ENCODE measurements at regions not wholly inside any gene's neighbourhood (a gene's known extent, or its start where the extent isn't known, plus 50 kb on each side); places are given as distances from the start of the nearest gene placed in this dataset.

- H3K36me3 ChIP-seq (replicated peaks; ENCODE audit: low read depth, low read length), result no peaks in the 10 kb centered on the region
- H3K4me1 ChIP-seq (ENCODE audit: low read length), result no peaks in the 10 kb centered on the region
- H3K4me2 ChIP-seq (ENCODE audit: low read length), result no peak overlapping the region
- no peak overlapping the region for H2AFZ ChIP-seq (ENCODE audit: low read depth, low read length)
- H3K79me2 ChIP-seq (ENCODE audit: low read length), result no peaks in the 10 kb centered on the region
- H3K27me3 ChIP-seq (ENCODE audit: low read depth, low read length), result no peaks in the 10 kb centered on the region
- H3K4me3 ChIP-seq (ENCODE audit: low read length), result no peak overlapping the region
- TF ChIP-seq EZH2phosphoT487 (IDR thresholded peaks at IDR 0.05; ENCODE audit: low read depth), result no peak
- TF ChIP-seq CTCF (IDR thresholded peaks at IDR 0.05; ENCODE audit: low read depth, low read length), result no peak
- no peaks in the 10 kb centered on the region for H3K9me3 ChIP-seq (ENCODE audit: insufficient read depth, low read length)
- no peaks in the 10 kb centered on the region for H4K20me1 ChIP-seq (ENCODE audit: insufficient read depth, low read length)
- no peak overlapping the region for H3K27ac ChIP-seq (ENCODE audit: low read length)
- H3K9ac ChIP-seq (ENCODE audit: low read length), result no peak overlapping the region
Observed at GRCh38 chr15:96079041-96079440, 251.5 kb upstream of the NR2F2 start.

GRCh38 chr15:96079882-96080281 lies 250.6 kb upstream of the NR2F2 start:
- Histone ChIP-seq H3K4me3 (ENCODE audit: low read length) (no peak overlapping the region), H3K4me1 (ENCODE audit: low read length) (no peaks in the 10 kb centered on the region), H3K27me3 (ENCODE audit: low read depth, low read length) (no peaks in the 10 kb centered on the region), H3K36me3 (replicated peaks; ENCODE audit: low read depth, low read length) (no peaks in the 10 kb centered on the region), H3K9ac (ENCODE audit: low read length) (no peak overlapping the region), H3K27ac (ENCODE audit: low read length) (no peak overlapping the region), H3K4me2 (ENCODE audit: low read length) (no peak overlapping the region), H3K79me2 (ENCODE audit: low read length) (no peaks in the 10 kb centered on the region), H2AFZ (ENCODE audit: low read depth, low read length) (no peak overlapping the region), H4K20me1 (ENCODE audit: insufficient read depth, low read length) (no peaks in the 10 kb centered on the region), H3K9me3 (ENCODE audit: insufficient read depth, low read length) (no peaks in the 10 kb centered on the region)
- no peak for TF ChIP-seq CTCF (IDR thresholded peaks at IDR 0.05; ENCODE audit: low read depth, low read length)
- no peak for TF ChIP-seq EZH2phosphoT487 (IDR thresholded peaks at IDR 0.05; ENCODE audit: low read depth)

GRCh38 chr15:96086164-96086563 lies 244.3 kb upstream of the NR2F2 start:
- Histone ChIP-seq H3K4me2 (ENCODE audit: low read length) (no peak overlapping the region), H3K27ac (ENCODE audit: low read length) (no peak overlapping the region), H4K20me1 (ENCODE audit: insufficient read depth, low read length) (no peaks in the 10 kb centered on the region), H3K27me3 (ENCODE audit: low read depth, low read length) (no peaks in the 10 kb centered on the region), H3K9ac (ENCODE audit: low read length) (no peak overlapping the region), H3K4me1 (ENCODE audit: low read length) (no peaks in the 10 kb centered on the region), H3K9me3 (ENCODE audit: insufficient read depth, low read length) (no peaks in the 10 kb centered on the region), H3K4me3 (ENCODE audit: low read length) (no peak overlapping the region), H3K36me3 (replicated peaks; ENCODE audit: low read depth, low read length) (no peaks in the 10 kb centered on the region), H2AFZ (ENCODE audit: low read depth, low read length) (no peak overlapping the region), H3K79me2 (ENCODE audit: low read length) (no peaks in the 10 kb centered on the region)
- TF ChIP-seq EZH2phosphoT487 (IDR thresholded peaks at IDR 0.05; ENCODE audit: low read depth), result no peak
- TF ChIP-seq CTCF (IDR thresholded peaks at IDR 0.05; ENCODE audit: low read depth, low read length), result no peak

GRCh38 chr15:96087180-96087884 lies 243.2 kb upstream of the NR2F2 start:
- Histone ChIP-seq H3K4me1 (ENCODE audit: low read length) (no peaks in the 10 kb centered on the region), H4K20me1 (ENCODE audit: insufficient read depth, low read length) (no peaks in the 10 kb centered on the region), H3K36me3 (replicated peaks; ENCODE audit: low read depth, low read length) (no peaks in the 10 kb centered on the region), H3K4me3 (ENCODE audit: low read length) (no peak overlapping the region), H3K9ac (ENCODE audit: low read length) (no peak overlapping the region), H3K4me2 (ENCODE audit: low read length) (no peak overlapping the region), H2AFZ (ENCODE audit: low read depth, low read length) (no peak overlapping the region), H3K9me3 (ENCODE audit: insufficient read depth, low read length) (no peaks in the 10 kb centered on the region), H3K27me3 (ENCODE audit: low read depth, low read length) (no peaks in the 10 kb centered on the region; the same call in 1 of the 2 replicates), H3K79me2 (ENCODE audit: low read length) (no peaks in the 10 kb centered on the region), H3K27ac (ENCODE audit: low read length) (no peak overlapping the region)
- no peak for TF ChIP-seq EZH2phosphoT487 (IDR thresholded peaks at IDR 0.05; ENCODE audit: low read depth)
- no peak for TF ChIP-seq CTCF (IDR thresholded peaks at IDR 0.05; ENCODE audit: low read depth, low read length)

All from OCI-LY3 (cell line).